Loucy (cell line): ENCODE measurements at regions not wholly inside any gene's neighbourhood (a gene's known extent, or its start where the extent isn't known, plus 50 kb on each side); places are given as distances from the start of the nearest gene placed in this dataset.

ENCODE experiments used
- H2AFZ ChIP-seq: fragments of 200-600 bp; sonication (generic); 2 replicates; pipeline ENCODE4 v1.6.0; 2016; ENCODE audit warnings: antibody characterized with exemption, mild to moderate bottlenecking, low read length, moderate library complexity
- H3F3A ChIP-seq: fragments of 200-600 bp; 2 replicates; pipeline ENCODE4 v1.6.0; 2016; ENCODE audit warnings: antibody characterized with exemption, low read depth, mild to moderate bottlenecking
- H3K27me3 ChIP-seq: fragments of 200-600 bp; sonication (generic); 2 replicates; pipeline ENCODE4 v1.6.1; 2014; ENCODE audit warnings: low read length, mild to moderate bottlenecking; ENCODE audit not compliant: insufficient read depth, poor library complexity, severe bottlenecking
- H3K36me3 ChIP-seq: fragments of 200-600 bp; sonication (generic); 2 replicates; pipeline ENCODE4 v1.6.1; 2016; ENCODE audit warnings: low read length; ENCODE audit not compliant: insufficient read depth
- H3K4me1 ChIP-seq: fragments of 200-600 bp; sonication (generic); 2 replicates; pipeline ENCODE4 v1.5.1; 2014; ENCODE audit warnings: low read length, mild to moderate bottlenecking; ENCODE audit not compliant: insufficient read depth, poor library complexity, severe bottlenecking
- H3K4me2 ChIP-seq: fragments of 200-600 bp; sonication (generic); 2 replicates; pipeline ENCODE4 v1.6.0; 2014; ENCODE audit warnings: antibody characterized with exemption, low read length, low read depth, mild to moderate bottlenecking; ENCODE audit not compliant: poor library complexity, severe bottlenecking
- H3K4me3 ChIP-seq: fragments of 200-600 bp; sonication (generic); 2 replicates; pipeline ENCODE4 v1.5.1; 2014; ENCODE audit warnings: low read length, mild to moderate bottlenecking, mixed read lengths; ENCODE audit not compliant: poor library complexity, severe bottlenecking
- H3K79me2 ChIP-seq: fragments of 200-600 bp; sonication (generic); 2 replicates; pipeline ENCODE4 v1.6.1; 2014; ENCODE audit warnings: low read length; ENCODE audit not compliant: insufficient read depth
- H3K9ac ChIP-seq: fragments of 200-600 bp; sonication (generic); 2 replicates; pipeline ENCODE4 v1.6.0; 2014; ENCODE audit warnings: mild to moderate bottlenecking, low read depth, low read length, moderate library complexity; ENCODE audit not compliant: poor library complexity, severe bottlenecking
- H3K9me2 ChIP-seq: fragments of 200-600 bp; sonication (generic); replicated peaks from 2 replicates; pipeline ENCODE4 v1.6.1; 2016; ENCODE audit warnings: low read depth, low read length, mixed read lengths
- H3K9me3 ChIP-seq: fragments of 200-600 bp; sonication (generic); 2 replicates; pipeline ENCODE4 v1.6.1; 2014; ENCODE audit warnings: mild to moderate bottlenecking, antibody characterized with exemption, low read length, low read depth; ENCODE audit not compliant: insufficient read depth
- H4K20me1 ChIP-seq: fragments of 200-600 bp; sonication (generic); 2 replicates; pipeline ENCODE4 v1.6.0; 2014; ENCODE audit warnings: antibody characterized with exemption, low read length, mild to moderate bottlenecking; ENCODE audit not compliant: insufficient read depth, poor library complexity, severe bottlenecking
- EZH2phosphoT487 ChIP-seq: fragments of 200-600 bp; IDR thresholded peaks from 2 replicates; pipeline ENCODE4 v1.6.1; 2018; ENCODE audit warnings: antibody characterized with exemption, mild to moderate bottlenecking, moderate library complexity, borderline replicate concordance
- TF ChIP-seq, protein P1 (sequence below): fragments of 200-600 bp; sonication (generic); conservative IDR thresholded peaks from 2 replicates; pipeline ENCODE4 v1.5.1; 2014; ENCODE audit warnings: mild to moderate bottlenecking, antibody characterized with exemption, low read length

GRCh38 chr10:52568309-52568708, 204.3 kb downstream of the MBL2 start:
- Histone ChIP-seq H3K4me2 (no peak overlapping the region), H3K27me3 (no peaks in the 10 kb centered on the region), H3K4me1 (no peaks in the 10 kb centered on the region), H3K9me3 (no peaks in the 10 kb centered on the region), H3K9ac (no peak overlapping the region), H3F3A (no peaks in the 10 kb centered on the region), H4K20me1 (no peaks in the 10 kb centered on the region), H3K4me3 (no peak overlapping the region), H3K9me2 (no peaks in the 10 kb centered on the region), H3K79me2 (no peaks in the 10 kb centered on the region), H3K36me3 (no peaks in the 10 kb centered on the region), H2AFZ (no peak overlapping the region)
- no peak for TF ChIP-seq EZH2phosphoT487
- TF ChIP-seq, protein P1, sequence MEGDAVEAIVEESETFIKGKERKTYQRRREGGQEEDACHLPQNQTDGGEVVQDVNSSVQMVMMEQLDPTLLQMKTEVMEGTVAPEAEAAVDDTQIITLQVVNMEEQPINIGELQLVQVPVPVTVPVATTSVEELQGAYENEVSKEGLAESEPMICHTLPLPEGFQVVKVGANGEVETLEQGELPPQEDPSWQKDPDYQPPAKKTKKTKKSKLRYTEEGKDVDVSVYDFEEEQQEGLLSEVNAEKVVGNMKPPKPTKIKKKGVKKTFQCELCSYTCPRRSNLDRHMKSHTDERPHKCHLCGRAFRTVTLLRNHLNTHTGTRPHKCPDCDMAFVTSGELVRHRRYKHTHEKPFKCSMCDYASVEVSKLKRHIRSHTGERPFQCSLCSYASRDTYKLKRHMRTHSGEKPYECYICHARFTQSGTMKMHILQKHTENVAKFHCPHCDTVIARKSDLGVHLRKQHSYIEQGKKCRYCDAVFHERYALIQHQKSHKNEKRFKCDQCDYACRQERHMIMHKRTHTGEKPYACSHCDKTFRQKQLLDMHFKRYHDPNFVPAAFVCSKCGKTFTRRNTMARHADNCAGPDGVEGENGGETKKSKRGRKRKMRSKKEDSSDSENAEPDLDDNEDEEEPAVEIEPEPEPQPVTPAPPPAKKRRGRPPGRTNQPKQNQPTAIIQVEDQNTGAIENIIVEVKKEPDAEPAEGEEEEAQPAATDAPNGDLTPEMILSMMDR = no peak

GRCh38 chr10:52570490-52570889, 202.1 kb downstream of the MBL2 start:
- TF ChIP-seq EZH2phosphoT487 = no peak
- Histone ChIP-seq H3K4me2 (no peak overlapping the region), H3K36me3 (no peaks in the 10 kb centered on the region), H3K4me1 (no peaks in the 10 kb centered on the region), H3K79me2 (no peaks in the 10 kb centered on the region), H2AFZ (no peak overlapping the region), H4K20me1 (no peaks in the 10 kb centered on the region), H3K9ac (no peak overlapping the region), H3K27me3 (no peaks in the 10 kb centered on the region), H3K9me2 (no peaks in the 10 kb centered on the region), H3K4me3 (no peak overlapping the region), H3K9me3 (no peaks in the 10 kb centered on the region), H3F3A (no peaks in the 10 kb centered on the region)

DNA sequence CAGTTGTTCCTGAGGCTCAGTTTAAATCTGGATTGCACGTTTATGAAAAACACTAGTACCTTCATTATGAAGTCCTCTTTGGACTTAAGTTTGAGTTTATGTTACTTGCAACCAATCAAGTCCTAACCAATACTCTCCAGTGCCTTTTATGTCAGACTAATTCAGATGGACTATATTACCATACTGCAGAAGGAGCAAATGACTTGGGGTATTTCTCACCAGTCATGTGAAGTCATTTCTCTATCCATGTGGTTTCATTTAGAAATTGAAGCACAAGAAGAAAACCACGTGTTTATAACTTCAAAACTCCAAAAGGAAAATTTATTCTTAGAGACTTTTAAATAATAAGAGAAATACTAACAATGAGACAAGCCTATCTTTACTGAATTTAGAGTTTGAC, 201.6 kb downstream of the MBL2 start:
- Histone ChIP-seq H3K4me3 (no peak overlapping the region), H2AFZ (no peak overlapping the region), H3F3A (no peaks in the 10 kb centered on the region), H3K79me2 (no peaks in the 10 kb centered on the region), H3K9ac (no peak overlapping the region), H3K4me1 (no peaks in the 10 kb centered on the region), H3K4me2 (no peak overlapping the region), H4K20me1 (no peaks in the 10 kb centered on the region), H3K9me3 (no peaks in the 10 kb centered on the region), H3K27me3 (no peaks in the 10 kb centered on the region), H3K36me3 (no peaks in the 10 kb centered on the region), H3K9me2 (no peaks in the 10 kb centered on the region)
- TF ChIP-seq, protein P1 = no peak
- TF ChIP-seq EZH2phosphoT487 = no peak

DNA sequence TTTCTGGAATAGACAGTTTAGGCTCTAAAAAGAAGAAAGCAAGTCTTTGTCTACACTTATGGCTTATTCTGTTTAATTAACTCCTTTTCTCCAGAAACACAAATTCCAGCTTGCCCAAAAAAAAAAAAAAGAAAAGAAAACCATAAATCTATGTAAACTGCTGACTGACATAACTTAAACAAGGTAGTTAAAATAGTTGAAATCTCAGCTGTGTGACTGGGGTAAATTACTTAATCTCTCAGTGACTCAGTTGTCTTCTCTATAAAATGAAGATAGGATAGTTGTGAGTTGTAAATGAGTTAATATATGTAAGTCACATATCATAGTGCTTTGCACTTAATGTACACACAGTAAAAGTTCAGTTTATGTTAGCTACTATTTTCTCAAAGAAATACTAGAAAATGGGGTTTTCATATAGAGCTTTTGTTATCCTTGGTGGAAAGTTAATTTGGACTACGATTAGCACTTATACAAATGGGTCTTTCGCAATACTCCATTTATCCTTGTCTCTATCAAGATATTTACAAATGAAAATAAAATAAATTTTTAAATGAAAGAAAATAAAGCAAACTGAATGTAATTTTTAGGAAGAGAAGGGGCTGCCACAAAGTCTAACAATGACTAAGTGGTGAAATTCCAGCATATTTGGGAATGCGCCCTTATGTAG, 200.9 kb downstream of the MBL2 start:
- no peak overlapping the region for H3K4me2 ChIP-seq
- H3K9me3 ChIP-seq = no peaks in the 10 kb centered on the region
- no peaks in the 10 kb centered on the region for H3K79me2 ChIP-seq
- H3K9ac ChIP-seq = no peak overlapping the region
- no peaks in the 10 kb centered on the region for H4K20me1 ChIP-seq
- H3K4me1 ChIP-seq = no peaks in the 10 kb centered on the region
- no peaks in the 10 kb centered on the region for H3K36me3 ChIP-seq
- H3F3A ChIP-seq = no peaks in the 10 kb centered on the region
- H3K27me3 ChIP-seq = no peaks in the 10 kb centered on the region
- no peak overlapping the region for H3K4me3 ChIP-seq
- no peak overlapping the region for H2AFZ ChIP-seq
- no peaks in the 10 kb centered on the region for H3K9me2 ChIP-seq
- TF ChIP-seq, protein P1 = no peak
- TF ChIP-seq EZH2phosphoT487 = no peak
